ENCODE measurements at regions not wholly inside any gene's neighbourhood (a gene's known extent, or its start where the extent isn't known, plus 50 kb on each side); places are given as distances from the start of the nearest gene placed in this dataset.
"Not testable (repeated sequence)": the region's sequence is repeated elsewhere in the genome, so short reads cannot be mapped to it uniquely, and the experiment has no call there.

DNA sequence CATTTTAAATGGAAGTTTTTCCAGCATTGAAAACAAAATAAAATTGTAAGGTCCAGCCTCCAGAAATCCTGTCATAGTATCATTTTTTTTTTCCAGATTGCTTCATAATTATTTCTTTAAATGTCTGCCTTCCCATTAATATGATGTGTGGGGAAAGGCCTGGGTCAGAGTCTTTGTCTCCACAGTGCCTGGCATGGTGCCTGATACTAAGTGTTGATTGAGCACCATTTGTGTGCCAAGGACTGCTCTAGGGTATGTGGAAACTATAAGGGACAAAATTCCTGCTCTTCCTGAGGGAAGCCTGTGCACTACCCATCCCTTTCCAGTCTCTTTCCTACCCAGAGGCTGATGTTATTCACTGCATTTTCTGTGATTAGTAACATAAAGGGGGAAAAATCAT, 53.1 kb upstream of the BEND4 start:
- DNase-seq = no peak

DNA sequence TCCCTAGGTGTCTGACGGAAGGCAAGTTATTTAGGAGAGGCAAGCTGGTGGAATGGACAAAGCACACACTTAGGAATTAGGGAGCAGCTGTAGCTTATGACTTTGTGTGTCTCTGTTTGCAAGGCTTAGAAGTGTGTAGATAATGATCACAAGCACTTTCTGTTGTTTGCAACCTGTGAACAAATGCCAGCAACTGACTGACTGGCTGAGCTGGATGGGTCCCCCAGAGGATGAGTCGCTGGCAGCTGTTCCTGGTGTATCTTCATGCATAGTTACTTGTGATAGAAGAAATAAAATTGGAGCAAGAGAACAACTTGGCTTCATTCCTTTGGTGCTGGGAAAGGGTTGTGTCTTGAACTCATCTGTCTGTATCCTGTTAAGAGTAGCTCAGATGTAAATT, 64.2 kb upstream of the BEND4 start:
- DNase-seq = no peak

DNA sequence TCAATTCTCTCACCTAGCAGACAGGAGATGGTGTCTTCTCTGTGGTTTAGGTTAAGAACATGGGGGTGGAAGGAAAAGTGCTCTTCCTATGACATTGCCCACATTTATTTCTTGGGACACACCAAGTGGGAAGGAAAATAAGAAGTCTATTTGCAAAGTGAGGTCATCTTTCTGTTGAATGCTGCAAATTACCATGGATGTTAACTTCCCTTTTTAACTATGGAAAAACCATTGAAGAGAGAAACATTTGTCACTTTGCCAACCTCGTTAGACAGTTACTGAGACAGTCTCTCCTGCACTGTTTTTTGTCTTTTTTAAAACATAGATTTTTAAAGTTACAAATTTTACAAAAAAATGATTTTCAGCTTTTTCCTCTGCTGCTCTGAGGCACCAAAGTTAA, 72.8 kb upstream of the BEND4 start:
- no peak for DNase-seq

DNA sequence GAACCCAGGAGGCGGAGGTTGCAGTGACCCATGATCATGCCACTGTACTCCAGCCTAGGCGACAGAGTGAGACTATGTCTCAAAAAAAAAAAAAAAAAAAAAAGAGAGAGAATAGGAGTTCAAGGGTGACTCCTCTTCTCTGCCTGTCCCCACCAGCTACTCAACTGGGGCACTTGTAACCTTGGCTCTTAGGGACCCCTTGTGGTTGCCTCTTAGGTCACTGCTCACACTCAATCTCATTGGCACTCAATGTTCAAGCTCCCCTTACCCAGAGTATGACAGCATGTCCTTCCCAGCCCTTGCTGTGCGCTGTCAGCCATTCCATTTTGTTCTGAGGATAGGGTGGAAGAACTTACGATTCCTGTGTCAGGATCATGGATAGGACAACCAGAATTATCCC, 82.4 kb upstream of the BEND4 start:
- no peak for DNase-seq

DNA sequence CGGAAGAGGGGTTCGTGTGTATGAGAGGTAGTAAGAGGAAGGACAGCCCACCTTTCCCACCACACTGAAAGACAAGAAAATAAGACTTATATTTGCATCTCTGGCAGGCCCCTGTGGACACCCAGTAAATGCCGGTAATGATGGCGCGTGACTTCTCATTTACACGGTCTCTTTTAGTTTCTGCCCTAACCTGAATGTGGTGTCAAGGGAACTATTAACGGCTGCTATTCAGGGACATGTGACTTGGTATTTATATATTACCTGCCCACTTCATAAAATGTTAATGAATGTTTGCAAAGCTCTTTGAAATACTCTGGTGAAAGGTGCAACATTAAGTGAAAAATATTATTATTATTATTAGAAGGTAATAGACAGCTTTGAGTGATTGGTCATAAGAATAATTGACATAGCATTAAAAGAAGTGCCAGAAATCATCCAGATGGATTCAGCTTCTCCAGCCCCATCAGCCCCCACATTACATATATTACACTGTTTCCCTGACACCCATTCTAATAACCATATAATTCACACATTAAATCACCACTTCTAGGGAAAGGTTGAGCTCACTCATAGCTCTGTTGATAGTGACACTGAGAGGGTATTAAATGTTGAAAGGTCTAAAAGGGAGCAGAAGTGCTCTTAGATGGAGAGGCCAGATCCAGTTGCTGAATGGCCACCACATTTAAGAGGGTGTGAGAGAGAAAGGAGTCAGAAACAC, 83.0 kb upstream of the BEND4 start:
- DNase-seq = no peak

DNA sequence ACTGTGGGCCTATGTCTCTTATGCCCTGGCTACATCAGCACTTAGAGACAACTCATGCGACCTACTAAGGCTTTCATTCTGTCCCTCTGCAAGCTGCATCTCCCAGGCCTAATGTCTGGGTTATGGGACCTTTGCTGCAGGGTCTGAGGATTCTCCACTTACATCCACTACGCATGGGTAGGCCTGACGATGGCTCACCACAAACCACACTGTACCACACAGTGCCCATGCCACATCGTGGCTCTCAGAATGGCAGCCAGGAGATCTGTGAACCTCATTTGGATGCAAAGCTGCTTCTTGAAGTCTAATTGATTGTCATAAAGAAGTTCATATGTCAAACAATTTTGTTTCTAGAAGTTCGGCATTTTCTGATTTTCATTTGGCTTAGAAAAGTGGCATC, 84.6 kb upstream of the BEND4 start:
- no peak for DNase-seq

DNA sequence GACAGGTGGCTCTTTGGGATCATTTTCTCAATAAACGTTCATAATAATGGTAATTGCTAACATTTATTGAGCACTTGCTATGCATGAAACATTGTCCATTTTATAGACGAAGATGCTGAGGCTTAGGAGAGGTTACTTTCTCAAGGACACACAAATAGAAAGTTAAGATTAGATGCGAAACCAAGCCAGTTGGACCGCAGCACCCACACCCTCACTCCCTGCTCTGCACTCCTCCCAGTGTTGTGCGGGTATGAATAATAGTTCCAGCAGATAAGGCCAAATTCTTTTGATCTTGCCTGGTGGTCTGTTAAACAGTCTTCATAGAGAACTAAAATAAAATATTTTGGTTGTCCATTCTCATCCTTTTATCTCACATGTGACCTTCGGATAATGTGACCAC, 85.0 kb upstream of the BEND4 start:
- no peak for DNase-seq

DNA sequence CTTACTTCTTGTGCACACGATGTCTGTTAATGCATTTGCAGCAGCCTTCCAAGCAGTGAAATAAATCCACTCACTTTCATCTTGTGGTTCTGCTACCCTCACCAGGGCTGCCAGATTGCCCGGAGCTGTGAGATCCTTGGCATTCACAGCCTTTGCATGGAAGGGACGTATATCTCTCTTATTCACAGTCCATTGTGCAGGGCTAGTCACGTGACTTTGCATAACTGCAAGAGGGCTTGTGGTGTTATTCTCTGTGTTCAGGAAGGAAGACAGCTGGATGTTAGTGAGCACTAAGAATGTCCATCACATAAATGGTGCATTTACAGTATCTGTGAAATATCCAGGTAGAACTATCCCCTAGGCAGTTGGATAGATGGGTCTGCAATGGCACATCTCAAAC, 96.5 kb upstream of the BEND4 start:
- DNase-seq = no peak

DNA sequence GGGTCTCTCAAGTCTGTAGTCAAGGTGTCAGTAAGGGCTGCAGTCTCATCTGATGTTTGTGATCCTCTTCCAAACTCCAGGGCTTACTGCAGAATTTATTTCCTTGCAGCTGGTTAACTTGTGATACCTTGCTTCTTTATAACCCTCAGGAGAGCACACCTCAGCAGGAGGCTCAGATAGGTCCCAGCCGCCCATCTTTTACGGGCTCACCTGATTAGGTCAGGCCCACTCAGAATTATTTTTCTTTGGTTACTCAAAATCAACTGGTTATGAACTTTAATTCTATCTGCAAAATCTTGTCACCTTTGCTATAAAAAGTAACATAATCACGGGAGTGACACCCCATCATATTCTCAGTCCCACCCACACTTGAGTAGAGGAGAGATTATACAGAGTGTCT, 99.9 kb upstream of the BEND4 start:
- DNase-seq = no peak

DNA sequence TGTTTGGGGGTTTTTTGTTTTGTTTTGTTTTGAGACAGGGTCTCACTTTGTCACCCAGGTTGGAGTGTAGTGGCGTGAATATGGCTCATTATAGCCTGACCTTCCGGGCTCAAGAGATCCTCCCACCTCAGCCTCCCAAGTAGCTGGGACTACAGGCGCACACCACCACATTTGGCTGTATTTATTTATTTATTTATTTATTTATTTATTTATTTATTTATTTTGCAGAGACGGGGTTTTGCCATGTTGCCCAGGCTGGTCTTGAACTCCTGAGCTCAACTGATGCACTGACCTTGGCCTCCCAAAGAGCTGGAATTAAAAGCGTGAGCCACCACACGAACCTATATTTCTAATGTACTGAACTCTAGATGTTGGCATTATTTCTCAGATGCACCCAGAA, 105.2 kb upstream of the BEND4 start:
- DNase-seq = not testable (repeated sequence)

DNA sequence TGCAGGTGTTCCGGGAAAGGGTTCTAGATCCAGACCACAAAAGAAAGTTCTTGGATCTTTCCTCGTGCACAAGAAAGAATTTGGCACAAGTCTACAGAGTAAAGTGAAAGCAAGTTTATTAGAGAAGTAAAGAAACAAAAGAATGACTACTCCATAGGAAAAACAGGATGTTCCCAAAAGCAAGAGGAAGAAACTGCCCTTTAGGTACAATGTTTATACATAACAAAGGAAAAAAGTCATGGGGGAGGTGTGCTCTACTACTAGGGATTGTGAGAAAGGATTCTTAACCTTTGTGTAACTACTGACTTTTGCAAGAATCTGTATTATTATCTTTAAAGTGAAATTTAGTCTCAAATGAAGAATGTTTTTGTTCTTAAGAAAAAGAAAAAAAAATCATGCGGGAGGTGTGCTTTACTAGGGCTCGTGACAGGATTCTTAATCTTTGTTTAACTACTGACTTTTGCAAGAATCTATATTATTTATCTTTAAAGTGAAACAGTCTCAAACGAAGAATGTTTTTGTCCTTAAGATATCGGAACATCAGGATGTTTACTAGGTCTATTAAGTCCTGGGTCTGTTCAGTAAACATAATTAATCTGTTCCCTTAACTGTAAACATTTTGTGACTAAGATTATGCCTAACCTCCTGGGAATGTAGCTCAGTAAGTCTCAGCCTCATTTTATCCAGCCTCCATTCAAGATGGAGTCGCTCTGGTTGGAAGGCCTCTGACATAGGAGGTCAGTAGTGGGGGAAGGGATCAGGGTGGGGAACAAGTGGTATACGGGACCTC, 110.4 kb upstream of the BEND4 start:
- no peak for DNase-seq

DNA sequence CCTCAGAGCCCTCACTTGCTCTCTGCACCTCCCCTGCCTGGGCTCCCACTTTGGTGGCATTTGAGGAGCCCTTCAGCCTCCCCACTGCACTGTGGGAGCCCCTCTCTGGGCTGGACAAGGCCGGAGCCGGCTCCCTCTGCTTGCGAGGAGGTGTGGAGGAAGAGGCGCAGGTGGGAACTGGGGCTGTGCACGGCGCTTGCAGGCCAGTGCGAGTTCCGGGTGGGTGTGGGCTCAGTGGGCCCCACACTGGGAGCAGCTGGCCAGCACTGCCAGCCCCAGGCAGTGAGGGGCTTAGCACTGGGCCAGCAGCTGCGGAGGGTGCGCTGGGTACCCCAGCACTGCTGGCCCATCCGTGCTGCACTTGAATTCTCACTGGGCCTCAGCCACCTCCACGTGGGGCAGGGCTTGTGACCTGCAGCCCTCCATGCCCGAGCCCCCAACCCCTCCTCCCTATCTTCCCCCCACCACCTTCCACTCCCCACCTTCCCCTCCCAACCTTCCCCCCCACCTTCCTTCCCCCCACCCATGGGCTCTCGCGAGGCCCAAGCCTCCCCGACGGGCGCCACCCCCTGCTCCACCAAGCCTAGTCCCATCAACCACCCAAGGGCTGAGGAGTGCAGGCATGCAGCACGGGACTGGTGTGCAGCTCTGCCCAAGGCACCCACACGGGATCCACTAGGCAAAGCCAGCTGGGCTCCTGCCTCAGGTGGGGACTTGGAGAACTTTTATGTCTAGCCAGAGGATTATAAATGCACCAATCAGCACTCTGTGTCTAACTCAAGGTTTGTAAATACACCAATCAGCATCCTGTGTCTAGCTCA, 113.5 kb upstream of the BEND4 start:
- no peak for DNase-seq

DNA sequence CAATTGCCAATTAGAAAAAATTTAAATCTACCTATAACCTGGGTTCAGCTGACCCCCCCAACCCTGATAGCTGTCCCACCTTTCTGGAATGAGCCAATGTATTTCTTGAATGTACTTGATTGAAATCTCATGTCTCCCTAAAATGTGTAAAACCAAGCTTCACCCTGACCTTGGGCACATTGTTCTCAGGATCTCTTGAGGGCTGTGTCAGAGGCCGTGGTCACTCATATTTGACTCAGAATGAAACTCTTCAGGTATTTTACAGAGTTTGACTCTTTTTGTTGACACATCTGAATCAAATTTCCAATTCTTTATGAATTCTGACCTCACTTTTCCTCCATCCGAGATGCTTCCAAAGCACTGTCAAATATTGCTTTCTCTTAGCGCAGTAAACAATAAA, 115.3 kb upstream of the BEND4 start:
- no peak for DNase-seq

DNA sequence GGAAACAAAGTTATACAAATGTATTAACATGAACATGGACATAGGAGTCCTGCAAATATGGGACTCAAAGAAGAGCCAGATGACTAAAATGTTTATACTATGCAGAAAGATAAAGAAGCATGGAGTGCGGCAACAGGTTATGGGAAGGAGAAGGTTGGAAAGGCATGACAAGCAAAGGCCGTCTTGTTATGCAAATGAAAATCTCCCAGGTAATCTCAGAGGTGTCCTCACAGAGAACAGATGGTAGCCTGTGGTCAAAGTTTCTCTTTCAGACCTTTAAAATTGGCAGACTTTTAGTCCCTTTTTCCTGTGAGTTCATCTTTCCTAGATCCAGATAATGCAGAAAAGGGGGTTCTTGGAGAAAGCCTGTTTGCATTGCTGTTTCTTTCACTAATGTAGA, 116.4 kb upstream of the BEND4 start:
- no peak for DNase-seq

DNA sequence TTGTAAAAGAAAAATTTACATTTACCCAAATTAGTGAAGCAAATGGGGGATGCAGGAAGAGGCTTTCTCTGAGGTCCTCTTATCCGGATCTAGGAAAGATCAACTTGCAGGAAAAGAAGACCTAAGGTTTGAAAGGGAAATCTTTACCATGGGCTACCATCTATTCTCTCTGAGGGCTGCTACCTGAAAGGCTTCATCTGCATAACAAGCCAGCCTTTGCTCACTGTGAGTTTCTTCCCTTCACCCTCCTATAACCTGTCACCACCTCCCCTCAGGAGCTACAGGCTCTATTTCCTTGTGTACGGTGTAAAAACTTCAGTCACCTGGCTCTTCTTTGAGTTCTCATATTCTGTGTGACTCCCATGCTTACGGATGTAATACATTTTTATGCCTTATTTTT, 118.6 kb upstream of the BEND4 start:
- no peak for DNase-seq

DNA sequence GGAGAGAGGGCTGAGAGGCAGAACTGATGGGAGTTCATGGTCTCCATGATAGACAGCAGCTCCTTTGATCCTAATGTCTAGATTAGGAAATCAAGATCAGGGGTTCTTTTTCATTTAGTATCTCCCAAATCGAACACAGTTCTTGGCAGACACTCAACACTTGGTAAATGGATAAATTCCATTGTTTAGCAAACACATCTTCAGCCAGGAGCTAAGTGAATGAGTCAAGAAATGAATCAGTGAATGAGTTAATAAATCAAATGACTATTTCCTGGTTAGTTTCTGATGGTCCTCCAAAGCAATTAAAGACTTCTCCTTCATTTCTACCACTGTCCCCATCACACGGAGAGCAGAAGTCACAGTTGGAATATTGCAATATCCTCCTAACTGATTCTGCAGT, 120.0 kb upstream of the SHISA3 start:
- no peak for DNase-seq

DNA sequence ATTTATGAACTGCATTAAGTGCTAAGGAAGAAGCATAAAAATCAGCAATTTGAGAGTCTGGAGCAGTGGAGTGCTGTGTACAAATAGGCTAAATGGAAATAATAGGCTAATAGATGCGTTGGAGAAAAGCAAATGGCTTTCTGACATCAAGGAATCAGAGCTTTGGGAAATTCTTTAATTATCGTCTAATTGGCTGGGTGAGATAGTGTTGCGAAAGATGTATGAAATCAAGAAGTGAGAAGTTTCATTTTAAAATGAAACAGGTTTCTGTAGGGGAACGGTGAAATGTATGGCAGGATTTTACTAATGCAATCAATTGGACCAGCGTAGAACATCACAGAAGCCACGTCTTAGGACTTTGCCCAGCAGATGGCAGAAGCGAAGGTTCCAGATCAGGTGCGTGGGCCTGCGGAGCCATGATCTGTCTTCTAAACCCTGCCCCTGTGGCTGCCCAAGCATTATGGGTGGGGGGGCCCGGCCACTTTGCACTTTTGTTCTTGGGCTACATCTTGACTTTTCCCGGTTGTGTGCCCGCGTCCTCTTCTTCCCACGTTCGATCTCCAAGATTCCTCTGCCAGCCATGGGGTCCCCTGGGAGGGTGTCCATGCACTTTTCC, 118.5 kb upstream of the SHISA3 start:
- DNase-seq = no peak

DNA sequence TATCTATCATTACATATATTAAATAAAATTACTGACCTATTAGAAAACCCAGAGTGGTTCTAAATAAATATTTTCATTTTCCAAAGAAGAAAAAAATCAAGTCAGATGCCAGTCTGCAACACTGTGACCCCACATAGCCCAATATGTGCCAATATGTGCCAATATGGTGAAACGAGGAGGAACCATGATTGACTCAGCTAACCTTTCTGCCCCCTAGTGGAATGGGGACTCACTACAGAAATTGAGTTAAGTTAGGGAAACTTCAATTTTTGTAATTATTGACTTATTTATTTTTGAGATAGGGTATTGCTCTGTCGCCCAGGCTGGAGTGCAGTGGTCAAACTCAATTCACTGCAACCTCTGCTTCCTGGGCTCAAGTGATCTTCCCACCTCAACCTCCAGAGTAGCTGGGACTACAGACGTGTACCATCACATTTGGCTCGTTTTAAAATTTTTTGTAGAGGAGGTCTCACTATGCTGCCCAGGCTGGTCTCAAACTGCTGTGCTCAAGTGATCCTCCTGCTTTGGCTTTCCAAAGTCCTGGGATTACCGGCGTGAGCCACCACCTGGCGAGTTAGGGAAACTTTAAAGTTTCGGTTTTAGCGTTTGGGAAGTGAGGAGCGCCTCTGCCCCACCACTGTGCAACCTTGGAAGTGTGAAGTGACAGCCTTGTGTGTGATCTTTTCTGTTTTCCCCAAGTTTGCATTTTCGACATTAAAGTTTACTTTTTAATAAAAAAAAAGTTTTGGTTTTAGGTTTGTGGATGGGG, 116.8 kb upstream of the SHISA3 start:
- no peak for DNase-seq

DNA sequence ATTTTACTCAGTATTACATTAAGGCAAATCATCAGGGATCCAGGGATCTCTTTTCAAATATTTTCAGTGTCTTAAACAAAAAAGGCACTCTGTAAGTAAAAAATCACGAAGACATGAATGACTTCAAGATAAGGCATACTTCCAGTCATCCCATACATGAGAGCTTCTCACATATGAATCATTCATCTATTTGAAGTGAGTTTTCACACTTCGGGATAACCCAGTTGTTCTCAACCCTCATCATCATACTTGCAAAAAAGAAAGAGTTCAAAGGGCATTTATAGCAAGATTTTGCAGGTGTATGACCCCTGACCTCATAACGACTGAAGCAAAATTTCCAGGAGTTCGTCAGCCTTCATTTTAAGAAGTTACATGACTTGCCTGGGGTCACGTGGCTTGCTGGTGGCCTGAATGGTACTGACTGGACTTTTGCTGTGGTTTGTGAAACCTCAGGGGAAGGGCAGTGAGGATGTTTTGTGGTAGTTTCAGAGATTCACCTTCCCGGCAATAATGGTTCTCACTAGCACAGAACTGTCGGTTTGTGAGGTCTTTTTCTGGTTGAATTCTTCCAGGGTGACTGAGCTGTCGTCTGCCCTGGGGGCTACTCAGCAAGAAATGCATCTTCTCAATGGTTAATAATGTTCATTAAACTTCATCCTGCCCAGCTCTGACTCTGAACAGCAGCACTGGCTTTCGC, 115.8 kb upstream of the SHISA3 start:
- DNase-seq = no peak

DNA sequence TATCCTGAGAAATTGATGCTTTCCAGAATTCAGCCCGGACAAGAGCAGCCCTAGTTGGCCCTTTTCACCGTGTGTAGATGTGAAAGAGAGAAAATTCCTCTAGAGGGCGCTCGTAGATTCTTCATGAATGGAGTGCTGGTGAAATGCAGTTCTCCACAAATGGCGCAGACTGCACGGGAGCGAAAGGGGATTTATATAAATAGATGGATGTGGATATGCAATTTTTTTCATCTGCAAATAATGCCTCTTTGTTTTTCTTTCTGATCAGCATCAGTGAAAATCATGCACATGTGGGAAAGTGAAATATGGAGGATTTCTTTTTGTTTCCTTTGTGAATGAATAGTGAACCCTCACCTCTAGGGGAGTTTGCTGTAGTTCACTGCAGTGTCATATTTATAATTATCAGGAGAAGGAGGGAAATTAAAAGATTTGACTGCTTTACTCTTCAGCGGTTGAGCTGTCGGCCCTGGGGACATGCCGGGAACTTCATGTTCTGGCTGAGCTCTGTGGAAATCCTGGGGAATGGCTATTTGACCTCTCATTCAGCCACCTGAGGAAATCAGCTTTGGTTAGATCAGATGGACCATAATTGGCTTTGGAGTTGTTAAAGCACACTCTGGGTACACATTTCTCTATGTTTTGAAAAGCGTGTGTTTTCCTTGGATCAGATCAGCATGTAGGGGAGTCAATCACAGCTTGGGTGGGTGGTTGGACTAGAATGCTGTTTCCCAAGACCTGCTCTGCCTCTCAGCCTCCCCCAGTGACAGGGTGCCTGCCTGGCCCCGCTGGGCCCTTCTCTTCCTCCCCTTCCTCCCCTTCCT, 115.0 kb upstream of the SHISA3 start:
- peak; percentile 5 for DNase-seq

DNA sequence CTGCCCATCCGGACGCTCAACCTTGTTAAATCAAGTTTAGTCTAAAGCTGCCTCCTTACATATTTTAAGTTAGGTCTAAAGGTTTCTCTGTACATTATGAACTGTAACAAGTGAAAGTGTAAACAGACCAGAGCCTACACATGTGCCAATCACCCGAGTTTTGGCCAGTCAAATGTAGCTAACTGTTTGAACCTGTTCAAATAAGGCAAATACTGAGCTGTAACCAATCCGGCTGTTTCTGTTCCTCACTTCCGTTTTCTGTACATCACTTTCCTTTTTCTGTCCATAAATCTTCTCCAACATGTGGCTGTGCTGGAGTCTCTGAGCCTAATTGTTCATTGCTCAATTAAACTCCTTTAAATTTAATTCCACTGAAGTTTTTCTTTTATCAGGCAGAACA, 113.3 kb upstream of the SHISA3 start:
- DNase-seq = no peak
